ENCODE measurements at regions not wholly inside any gene's neighbourhood (a gene's known extent, or its start where the extent isn't known, plus 50 kb on each side); places are given as distances from the start of the nearest gene placed in this dataset.
"Not testable (repeated sequence)": the region's sequence is repeated elsewhere in the genome, so short reads cannot be mapped to it uniquely, and the experiment has no call there.

GRCh38 chr10:70987396-70988130, 99.2 kb upstream of the PCBD1 start:
- DNase-seq, result no peak

GRCh38 chr10:70990156-70990555, 101.8 kb upstream of the PCBD1 start:
- not testable (repeated sequence) for DNase-seq

- no peak for DNase-seq
Measured at GRCh38 chr10:70990681-70991080, 102.3 kb upstream of the PCBD1 start.

GRCh38 chr10:70991140-70992124, 103.1 kb upstream of the PCBD1 start:
- DNase-seq, result no peak

- DNase-seq, result no peak
Measured at GRCh38 chr10:70992436-70992835, 104.1 kb upstream of the PCBD1 start.

GRCh38 chr10:70993051-70993450, 104.7 kb upstream of the PCBD1 start:
- no peak for DNase-seq

GRCh38 chr10:70996549-70996948, 108.2 kb upstream of the PCBD1 start:
- DNase-seq, result no peak

- DNase-seq, result no peak
Measured at GRCh38 chr10:70997236-70997635, 108.9 kb upstream of the PCBD1 start.

- no peak for DNase-seq
Measured at GRCh38 chr10:70998086-70998485, 109.7 kb upstream of the PCBD1 start.

- no peak for DNase-seq
Measured at GRCh38 chr10:71001470-71001869, 113.1 kb upstream of the PCBD1 start.

- DNase-seq, result no peak
Measured at GRCh38 chr10:71004176-71005075, 116.1 kb upstream of the PCBD1 start.

- no peak for DNase-seq
Measured at GRCh38 chr10:71005337-71006305, 117.3 kb upstream of the PCBD1 start.

- no peak for DNase-seq
Measured at GRCh38 chr10:71006506-71006905, 118.1 kb upstream of the PCBD1 start.

- DNase-seq, result no peak
Measured at GRCh38 chr10:71007516-71007915, 119.2 kb upstream of the PCBD1 start.

- DNase-seq, result no peak
Measured at GRCh38 chr10:71008150-71008549, 119.8 kb upstream of the PCBD1 start.

- no peak for DNase-seq
Measured at GRCh38 chr10:71009126-71009525, 120.8 kb upstream of the PCBD1 start.

GRCh38 chr10:71010730-71011129, 122.4 kb upstream of the PCBD1 start:
- DNase-seq, result no peak

GRCh38 chr10:71011141-71011540, 122.8 kb upstream of the PCBD1 start:
- no peak for DNase-seq

- DNase-seq, result no peak
Measured at GRCh38 chr10:71014021-71014805, 125.8 kb upstream of the PCBD1 start.

GRCh38 chr10:71015674-71016073, 127.3 kb upstream of the PCBD1 start:
- no peak for DNase-seq
